NB4 (cell line): ENCODE measurements at regions not wholly inside any gene's neighbourhood (a gene's known extent, or its start where the extent isn't known, plus 50 kb on each side); places are given as distances from the start of the nearest gene placed in this dataset.

Source experiments
- CTCF ChIP-seq: IDR thresholded peaks from one replicate; pipeline ENCODE4 v1.5.1; 2012; ENCODE audit warnings: low read depth, low read length
- POLR2A ChIP-seq: IDR thresholded peaks from 2 replicates; pipeline ENCODE4 v1.6.1; 2011; ENCODE audit warnings: mild to moderate bottlenecking; ENCODE audit not compliant: insufficient read length; ENCODE audit errors: extremely low read depth

GRCh38 chr1:103267893-103268292 lies 159.6 kb upstream of the COL11A1 start:
- TF ChIP-seq CTCF (peak; percentile 17), POLR2A (no peak)
